KG1 (cell line): ENCODE measurements at regions not wholly inside any gene's neighbourhood (a gene's known extent, or its start where the extent isn't known, plus 50 kb on each side); places are given as distances from the start of the nearest gene placed in this dataset.

Experiments
- DNase-seq: peaks from one replicate; lab custom pipeline; 2025; lab: John Stamatoyannopoulos, UW

GRCh38 chr6:147758303-147758702 is 249.8 kb downstream of the SAMD5 start:
- DNase-seq, result no peak

DNA sequence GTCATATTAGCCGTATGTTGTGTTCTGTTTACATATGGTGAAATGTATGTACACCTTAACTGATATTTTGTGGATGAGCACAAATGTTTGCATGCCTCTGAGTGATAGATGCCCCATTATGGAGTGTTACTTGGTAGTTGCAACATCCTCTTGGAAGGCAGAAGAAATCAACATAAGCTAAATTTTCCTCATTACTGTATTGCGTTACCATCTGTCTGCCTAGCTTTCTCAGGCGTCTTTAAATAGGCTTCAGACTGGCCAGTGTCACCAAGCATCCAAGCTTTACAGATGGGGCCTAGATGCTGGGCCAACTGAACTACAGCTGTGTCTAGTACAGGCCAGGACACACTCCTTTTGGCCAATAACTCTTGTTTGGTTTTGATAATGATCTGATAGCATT is 250.6 kb downstream of the SAMD5 start:
- no peak for DNase-seq

DNA sequence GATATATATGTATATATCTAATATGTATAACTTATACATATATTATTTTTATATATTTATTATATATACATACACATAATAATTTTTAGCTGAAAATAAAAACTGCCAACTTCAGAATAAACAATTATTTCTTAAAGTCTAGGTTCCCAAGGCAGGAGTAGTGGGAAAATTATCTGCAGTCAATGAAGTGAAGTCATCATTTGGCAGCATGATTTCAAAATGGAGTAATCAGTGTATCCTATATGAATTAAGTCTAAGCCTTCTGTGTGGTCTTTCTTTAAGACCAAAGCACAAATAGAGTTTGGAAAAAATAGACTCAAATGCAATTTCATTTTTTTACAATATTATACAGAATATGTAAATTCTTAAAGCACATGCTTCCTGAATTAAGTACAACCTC is 251.0 kb downstream of the SAMD5 start:
- no peak for DNase-seq

- DNase-seq, result no peak
Observed at GRCh38 chr6:147765541-147765940, 257.1 kb downstream of the SAMD5 start.

DNA sequence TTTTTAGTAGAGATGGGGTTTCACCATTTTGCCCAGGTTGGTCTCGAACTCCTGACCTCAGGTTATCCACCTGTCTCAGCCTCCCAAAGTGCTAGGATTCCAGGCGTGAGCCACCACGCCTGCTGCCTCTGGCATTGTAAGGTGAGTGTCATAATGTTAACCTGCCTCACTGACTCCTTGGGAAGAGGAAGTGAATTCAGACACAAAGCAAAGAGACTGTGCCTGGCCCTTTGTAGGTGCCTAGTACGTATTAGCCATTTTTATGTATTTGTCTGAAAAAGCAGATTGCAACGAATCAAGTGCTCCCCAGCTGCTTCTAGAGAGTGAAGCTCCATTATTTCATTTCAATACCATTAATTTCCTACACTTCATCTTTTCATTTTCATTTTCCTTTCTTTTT is 260.5 kb downstream of the SAMD5 start:
- DNase-seq, result no peak

DNA sequence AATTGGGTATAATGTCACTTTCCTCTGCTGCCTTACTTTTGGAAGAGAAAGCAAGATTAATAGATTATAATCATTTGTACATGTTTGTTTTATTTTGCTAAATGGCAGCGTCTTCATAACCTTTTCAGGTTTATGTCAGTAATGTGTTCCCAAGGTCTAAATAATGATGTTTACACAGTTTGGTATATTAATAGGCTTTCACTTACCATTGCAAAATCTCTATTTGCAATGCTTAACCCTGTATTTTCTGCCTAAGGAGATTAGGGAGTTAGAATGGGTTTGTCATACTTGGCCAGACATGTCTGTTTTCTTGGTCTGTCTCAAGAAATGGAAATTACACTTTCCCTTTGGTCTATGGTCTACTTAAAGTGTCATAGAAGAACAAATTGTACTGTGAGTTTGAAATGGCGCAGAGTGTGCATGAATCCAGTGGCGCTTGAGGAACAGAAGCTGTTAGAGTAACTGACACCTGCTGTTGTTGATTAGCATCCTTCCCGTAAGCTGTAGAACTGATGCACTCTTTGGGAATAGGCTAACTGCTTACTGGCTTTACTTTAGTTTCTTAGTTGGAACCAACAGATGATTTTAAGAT is 261.1 kb downstream of the SAMD5 start:
- DNase-seq, result no peak

DNA sequence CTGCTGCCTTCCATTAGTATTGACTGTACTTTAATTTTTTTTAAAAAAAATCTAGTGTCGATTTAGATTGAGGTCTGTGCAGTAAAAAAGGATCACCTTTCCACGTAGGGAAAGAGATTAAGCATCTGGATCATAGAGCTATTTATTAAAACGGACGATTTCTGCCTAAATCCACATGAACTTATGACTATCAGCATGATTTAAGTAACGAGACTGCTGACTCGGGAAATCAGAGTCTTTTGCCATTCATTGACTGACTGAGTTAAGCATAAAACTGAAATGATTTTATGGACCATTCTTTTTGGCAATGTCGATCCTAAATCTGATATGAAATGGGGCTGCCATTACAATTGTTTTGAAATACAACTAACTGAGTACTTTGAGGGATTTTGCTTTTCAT is 261.7 kb downstream of the SAMD5 start:
- no peak for DNase-seq

- no peak for DNase-seq
Observed at GRCh38 chr6:147772724-147773123, 264.2 kb downstream of the SAMD5 start.

- DNase-seq, result no peak
Observed at GRCh38 chr6:147774856-147775255, 266.4 kb downstream of the SAMD5 start.

GRCh38 chr6:147776631-147777213 is 268.2 kb downstream of the SAMD5 start:
- no peak for DNase-seq

DNA sequence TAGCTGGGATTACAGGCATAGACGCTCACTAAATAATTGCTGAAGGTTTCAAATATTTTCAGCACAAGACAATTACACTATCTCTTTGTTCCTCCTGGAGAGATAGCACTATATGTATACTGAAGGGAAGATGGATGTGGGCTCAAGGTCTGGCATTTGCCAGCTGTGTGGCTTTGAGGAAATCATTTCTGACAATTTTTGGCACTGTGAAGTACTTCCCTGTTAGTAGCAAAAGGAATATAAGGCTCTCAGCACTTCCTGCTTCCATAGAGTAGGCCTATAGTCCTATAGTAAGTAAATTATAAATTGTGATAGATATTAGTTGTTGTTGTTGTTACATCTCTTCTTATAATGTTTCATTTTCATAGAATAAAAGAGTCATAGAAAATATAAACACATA is 271.1 kb downstream of the SAMD5 start:
- no peak for DNase-seq

GRCh38 chr6:147782302-147782701 is 273.8 kb downstream of the SAMD5 start:
- no peak for DNase-seq

DNA sequence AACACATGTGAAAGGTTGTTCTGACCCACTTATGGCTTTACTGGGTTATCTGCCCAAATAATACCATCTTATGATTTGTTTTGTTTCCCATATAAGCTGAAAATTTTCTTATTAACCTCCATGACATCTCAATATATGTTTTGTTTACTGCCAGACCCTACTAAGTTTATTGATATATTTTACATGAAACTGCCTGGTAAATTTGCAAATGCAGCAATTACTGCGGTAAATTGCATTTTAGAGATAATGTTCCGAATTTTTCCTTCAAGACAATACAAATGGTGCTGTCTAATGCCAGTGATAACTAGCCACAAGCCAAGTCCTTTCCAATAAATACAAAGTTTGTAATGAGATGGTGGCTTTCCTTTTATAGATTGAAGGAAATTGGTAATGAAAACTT is 275.9 kb downstream of the SAMD5 start:
- DNase-seq, result no peak

DNA sequence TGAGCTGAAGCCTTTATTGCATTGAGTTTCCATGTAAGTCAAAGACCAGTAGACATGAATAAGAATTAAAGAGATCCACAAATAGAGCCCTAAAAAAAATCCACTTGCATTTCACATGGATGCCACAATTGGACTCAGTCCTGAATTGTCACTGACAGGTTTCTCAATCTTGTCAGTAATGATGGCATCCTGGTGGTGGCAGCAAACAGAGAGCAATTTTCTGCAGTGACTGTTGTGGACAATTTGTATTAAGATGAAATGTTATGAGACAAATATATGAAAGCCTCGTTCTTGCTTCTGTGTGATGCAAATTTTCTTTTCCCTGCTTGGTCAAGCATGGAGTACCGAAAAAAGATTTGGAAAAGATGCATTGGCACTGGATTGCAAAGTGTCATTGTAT is 278.9 kb downstream of the SAMD5 start:
- no peak for DNase-seq

DNA sequence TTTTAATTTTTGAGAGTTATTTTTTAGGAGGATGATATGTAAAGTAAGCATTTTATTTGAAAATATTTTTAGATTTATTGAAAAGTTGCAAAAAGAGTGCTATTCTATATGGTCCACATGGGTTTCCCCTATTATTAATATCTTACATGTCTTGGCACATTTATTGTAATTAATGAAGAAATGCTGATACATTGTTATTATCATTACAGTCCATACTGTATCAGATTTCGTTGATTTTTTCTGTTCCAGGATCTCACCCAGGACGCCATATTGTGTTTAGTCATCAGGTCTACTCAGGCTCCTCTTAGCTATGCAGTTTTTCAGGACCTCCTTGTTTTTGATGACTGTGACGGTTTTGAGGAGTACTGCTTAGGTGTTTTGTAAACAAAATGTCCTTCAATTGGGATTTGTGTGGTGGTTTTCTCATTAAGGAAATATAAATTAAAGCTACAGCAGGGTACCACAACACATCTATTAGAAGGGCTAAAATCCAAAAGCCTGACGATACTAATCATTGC is 281.0 kb downstream of the SAMD5 start:
- DNase-seq, result no peak

DNA sequence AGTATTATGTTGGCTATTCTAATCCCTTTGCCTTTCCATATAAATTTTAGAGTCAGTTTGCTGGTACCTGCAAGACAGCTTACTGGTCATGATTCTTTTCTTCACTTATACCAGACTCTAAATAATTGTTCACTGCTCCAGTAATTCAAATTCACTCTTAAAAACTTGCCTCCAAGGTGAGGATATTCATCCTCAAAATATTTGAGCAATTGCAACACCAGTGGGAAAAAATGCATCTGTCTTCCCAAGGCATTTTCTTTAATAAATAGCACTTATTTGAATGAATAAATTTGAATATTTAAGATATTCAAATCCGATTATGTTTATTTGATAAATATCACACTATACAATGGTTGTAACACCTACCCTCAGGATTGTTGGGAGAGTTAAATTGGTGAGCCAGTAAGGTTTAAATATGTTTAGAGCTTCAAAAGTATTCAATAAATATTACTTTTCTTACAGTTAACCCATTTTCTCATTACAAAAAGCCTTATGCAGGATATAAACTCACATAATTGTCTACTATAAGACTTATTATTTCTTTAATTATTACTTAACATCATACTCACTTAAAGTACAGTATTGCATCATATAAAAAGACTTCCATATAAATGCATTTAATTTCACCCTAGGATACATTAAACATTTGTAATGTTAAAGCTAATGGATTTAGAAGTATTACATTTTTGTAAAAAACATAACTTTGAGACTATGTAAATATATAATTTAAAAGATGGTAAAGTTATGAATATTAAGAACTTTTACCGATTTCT is 285.6 kb downstream of the SAMD5 start:
- DNase-seq, result no peak

- DNase-seq, result no peak
Observed at GRCh38 chr6:147802459-147802858, 294.0 kb downstream of the SAMD5 start.

- no peak for DNase-seq
Observed at GRCh38 chr6:147805155-147805554, 296.7 kb downstream of the SAMD5 start.

DNA sequence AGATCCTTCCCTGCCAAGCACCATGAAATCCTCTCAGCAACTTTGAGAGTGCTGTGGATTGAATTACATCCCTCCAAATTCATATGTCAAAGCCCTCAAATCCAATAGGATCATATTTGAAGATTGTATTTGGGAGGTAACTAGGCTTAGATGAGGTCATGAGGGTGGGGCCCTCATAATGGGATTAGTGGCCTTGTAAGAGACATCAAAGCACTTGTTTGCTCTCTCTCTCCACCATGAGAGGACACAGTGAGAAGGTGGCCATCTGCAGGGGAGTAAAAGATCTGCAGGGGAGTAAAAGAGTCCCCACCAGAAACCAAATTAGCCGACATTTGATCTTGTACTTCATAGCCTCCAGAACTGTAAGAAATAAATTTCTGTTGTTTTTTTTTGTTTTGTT is 298.2 kb downstream of the SAMD5 start:
- no peak for DNase-seq

- no peak for DNase-seq
Observed at GRCh38 chr6:147808640-147809039, 300.1 kb downstream of the SAMD5 start.

DNA sequence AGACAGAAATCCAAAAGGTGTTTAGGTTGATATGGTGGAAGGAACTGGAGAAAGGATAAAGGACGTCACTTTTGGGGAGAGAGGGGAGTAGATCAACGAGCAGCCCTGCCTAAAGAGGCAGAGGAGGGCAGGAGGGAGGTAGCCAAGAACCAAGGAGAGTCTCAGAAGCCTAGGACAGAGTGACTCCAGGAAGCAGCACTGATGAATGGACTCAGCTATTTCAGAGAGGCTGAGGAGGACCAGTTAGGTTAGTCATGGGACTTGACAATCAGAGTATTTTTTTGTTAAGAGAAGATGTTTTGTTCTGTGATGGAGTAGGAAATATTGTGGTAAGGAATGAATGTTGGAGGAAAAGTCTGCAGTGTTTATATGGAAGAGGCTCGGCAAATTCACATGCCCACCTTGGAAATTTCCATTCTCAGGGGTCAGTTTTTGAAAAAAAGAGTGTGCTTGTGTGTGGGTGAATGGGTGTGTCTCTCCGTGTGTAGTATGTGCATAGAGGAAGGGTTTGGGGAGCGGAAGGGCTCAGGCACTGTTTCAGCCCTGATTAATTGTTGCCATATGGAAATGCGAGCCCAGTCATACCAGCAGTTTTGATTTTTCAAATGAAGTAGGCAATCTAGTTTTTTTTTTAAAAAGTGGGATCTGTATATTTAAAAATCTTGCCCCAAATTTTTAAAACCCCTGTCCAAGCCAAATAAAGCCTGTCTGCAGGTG is 303.6 kb downstream of the SAMD5 start:
- no peak for DNase-seq

DNA sequence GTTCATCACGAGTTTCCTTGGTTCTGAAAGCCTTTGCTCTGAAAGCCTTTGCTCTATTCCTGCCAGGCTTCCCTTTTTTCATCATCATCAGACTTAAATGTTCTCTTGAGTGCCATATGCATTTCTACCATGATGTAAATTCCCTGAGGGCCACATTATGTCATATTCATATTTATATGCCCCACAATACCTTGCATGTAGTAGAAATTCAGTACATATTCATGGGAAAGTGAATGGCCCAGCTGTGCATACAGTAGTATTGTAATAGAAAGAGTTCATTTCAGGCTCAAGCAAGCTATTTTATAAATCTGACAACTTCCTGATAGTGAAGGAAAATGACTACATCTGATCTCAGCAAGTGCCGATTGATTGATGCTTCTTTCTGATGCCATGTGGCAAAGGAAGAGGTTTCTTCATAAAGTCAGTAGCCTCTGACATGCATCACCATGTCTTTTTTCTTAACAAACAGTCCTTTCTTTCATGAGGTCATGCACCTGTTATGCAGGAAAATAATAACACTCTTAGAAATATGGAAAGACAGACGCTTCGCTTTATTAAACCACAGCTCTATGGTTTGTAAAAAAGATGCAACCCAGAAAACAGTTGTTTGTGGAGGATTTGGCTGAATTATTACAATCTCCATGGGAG is 308.7 kb downstream of the SAMD5 start:
- no peak for DNase-seq
